Trophoblast cell (in vitro differentiated cells and primary cell): ENCODE measurements at regions not wholly inside any gene's neighbourhood (a gene's known extent, or its start where the extent isn't known, plus 50 kb on each side); places are given as distances from the start of the nearest gene placed in this dataset.

Experiments used
- DNase-seq, 2 donors: peaks; one replicate each; pipeline ENCODE4 v3.0.0-alpha.2; 2016
- H2AFZ ChIP-seq: 2 replicates; pipeline ENCODE4 v1.6.1; 2013; ENCODE audit warnings: low read length, moderate library complexity, mild to moderate bottlenecking; ENCODE audit not compliant: insufficient read depth, poor library complexity
- H2AK5ac ChIP-seq: 2 replicates; pipeline ENCODE4 v1.6.1; 2013; ENCODE audit warnings: mild to moderate bottlenecking, low read length
- H2BK120ac ChIP-seq: 2 replicates; pipeline ENCODE4 v1.6.1; 2013; ENCODE audit warnings: low read length, mild to moderate bottlenecking, moderate library complexity; ENCODE audit not compliant: insufficient read depth, poor library complexity
- H2BK12ac ChIP-seq: 2 replicates; pipeline ENCODE4 v1.6.1; 2013; ENCODE audit warnings: mild to moderate bottlenecking, low read length, moderate library complexity
- H2BK5ac ChIP-seq: 2 replicates; pipeline ENCODE4 v1.6.1; 2013; ENCODE audit warnings: low read length, low read depth, moderate library complexity, mild to moderate bottlenecking; ENCODE audit not compliant: poor library complexity
- H3K14ac ChIP-seq: 2 replicates; pipeline ENCODE4 v1.6.1; 2013; ENCODE audit warnings: mild to moderate bottlenecking, low read length
- H3K18ac ChIP-seq: 2 replicates; pipeline ENCODE4 v1.6.1; 2013; ENCODE audit warnings: mild to moderate bottlenecking, low read length
- H3K23ac ChIP-seq: 2 replicates; pipeline ENCODE4 v1.6.1; 2013; ENCODE audit warnings: low read length
- H3K27ac ChIP-seq: 2 replicates; pipeline ENCODE4 v1.5.1; 2013; ENCODE audit warnings: low read depth, mild to moderate bottlenecking, inconsistent platforms, low read length, moderate library complexity
- H3K27me3 ChIP-seq: 2 replicates; pipeline ENCODE4 v1.6.1; 2013; ENCODE audit warnings: inconsistent platforms, mild to moderate bottlenecking, low read length, moderate library complexity; ENCODE audit not compliant: insufficient read depth
- H3K36me3 ChIP-seq, 2 experiments: 1 replicate in 1 of 2; 2 replicates in 1 of 2; pipeline ENCODE4 v1.6.1; 2013; ENCODE audit warnings: low read length in 2 of 2, mild to moderate bottlenecking in 2 of 2, moderate library complexity in 1 of 2; ENCODE audit not compliant: insufficient read depth in 2 of 2, control insufficient read depth in 1 of 2
- H3K4ac ChIP-seq: 2 replicates; pipeline ENCODE4 v1.6.1; 2013; ENCODE audit warnings: low read depth, mild to moderate bottlenecking, low read length, moderate library complexity
- H3K4me1 ChIP-seq, 2 experiments: 1 replicate in 1 of 2; 2 replicates in 1 of 2; pipeline ENCODE4 v1.6.1; 2013; ENCODE audit warnings: low read length in 2 of 2, mild to moderate bottlenecking in 2 of 2, moderate library complexity in 1 of 2; ENCODE audit not compliant: insufficient read depth in 2 of 2, control insufficient read depth in 1 of 2
- H3K4me2 ChIP-seq: 2 replicates; pipeline ENCODE4 v1.6.1; 2013; ENCODE audit warnings: inconsistent platforms, mild to moderate bottlenecking, low read length, moderate library complexity
- H3K4me3 ChIP-seq: 2 replicates; pipeline ENCODE4 v1.5.1; 2013; ENCODE audit warnings: mild to moderate bottlenecking, low read depth, low read length, inconsistent platforms
- H3K79me1 ChIP-seq: one replicate; pipeline ENCODE4 v1.6.1; 2013; ENCODE audit warnings: low read length
- H3K79me2 ChIP-seq: 2 replicates; pipeline ENCODE4 v1.6.1; 2013; ENCODE audit warnings: low read length, mild to moderate bottlenecking; ENCODE audit not compliant: control insufficient read depth, insufficient read depth, poor library complexity
- H3K9ac ChIP-seq: 2 replicates; pipeline ENCODE4 v1.6.1; 2013; ENCODE audit warnings: mild to moderate bottlenecking, low read length
- H3K9me3 ChIP-seq: 2 replicates; pipeline ENCODE4 v1.6.1; 2013; ENCODE audit warnings: low read depth, mild to moderate bottlenecking, control low read depth, inconsistent platforms, low read length; ENCODE audit not compliant: insufficient read depth
- H4K12ac ChIP-seq: 2 replicates; pipeline ENCODE4 v1.6.1; 2013; ENCODE audit warnings: low read depth, mild to moderate bottlenecking, low read length, moderate library complexity
- H4K8ac ChIP-seq: 2 replicates; pipeline ENCODE4 v1.6.1; 2013; ENCODE audit warnings: low read depth, mild to moderate bottlenecking, low read length, moderate library complexity
- H4K91ac ChIP-seq: one replicate; pipeline ENCODE4 v1.6.1; 2013; ENCODE audit warnings: low read depth, mild to moderate bottlenecking, low read length, moderate library complexity
- WGBS: extraction: QIAGEN DNeasy Blood & Tissue Kit; methylation state at CpG from one replicate; pipeline ENCODE4 v1.1.7; 2013; ENCODE audit warnings: missing lambda C conversion rate; ENCODE audit not compliant: insufficient read length, insufficient coverage; ENCODE audit errors: extremely low coverage; 5-methylcytosine and 5-hydroxymethylcytosine counted together

GRCh38 chr1:204751883-204752687 lies 66.5 kb upstream of the LRRN2 start:
- Histone ChIP-seq H2AFZ (no peak overlapping the region), H2BK120ac (no peak overlapping the region), H3K4me1 (no peaks in the 10 kb centered on the region), H3K4me2 (no peak overlapping the region), H3K79me1 (no peaks in the 10 kb centered on the region), H4K12ac (no peak overlapping the region), H3K9me3 (peaks cover 4% of the 10 kb centered on the region), H2BK5ac (no peak overlapping the region), H3K14ac (no peak overlapping the region), H3K36me3 (no peaks in the 10 kb centered on the region), H3K9ac (no peak overlapping the region), H2BK12ac (no peak overlapping the region), H4K8ac (no peak overlapping the region), H3K4me3 (no peak overlapping the region), H2AK5ac (no peak overlapping the region), H3K79me2 (no peaks in the 10 kb centered on the region), H3K27me3 (no peaks in the 10 kb centered on the region), H3K27ac (no peak overlapping the region), H3K4ac (no peak overlapping the region), H4K91ac (no peak overlapping the region), H3K18ac (no peak overlapping the region), H3K23ac (no peak overlapping the region)
- peak; percentile 51 to 65 for DNase-seq
- no CpG with 5 or more reads among the region's 24 CpGs for WGBS

DNA sequence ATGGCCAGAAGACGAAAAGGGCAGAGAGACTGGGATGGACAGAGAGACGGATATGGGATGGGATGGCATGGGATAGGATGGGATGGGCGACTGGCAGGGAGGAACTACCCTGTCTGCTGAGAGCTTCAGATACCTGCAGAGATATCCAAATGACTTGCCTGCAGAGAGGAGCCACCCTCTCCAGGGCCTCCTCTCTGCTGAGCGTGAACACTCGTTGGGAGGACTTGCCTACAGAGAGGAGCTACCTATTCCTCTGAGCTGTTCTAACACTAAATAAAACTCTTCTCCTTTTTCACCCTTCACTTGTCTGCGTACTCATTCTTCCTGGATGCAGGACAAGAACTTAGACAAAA lies 67.1 kb upstream of the LRRN2 start:
- Histone ChIP-seq H2BK12ac (no peak overlapping the region), H3K4me1 (no peaks in the 10 kb centered on the region), H4K8ac (no peak overlapping the region), H3K27me3 (no peaks in the 10 kb centered on the region), H3K36me3 (no peaks in the 10 kb centered on the region), H3K9ac (no peak overlapping the region), H3K79me2 (no peaks in the 10 kb centered on the region), H2AK5ac (no peak overlapping the region), H3K9me3 (peaks cover 4% of the 10 kb centered on the region), H3K18ac (no peak overlapping the region), H4K91ac (no peak overlapping the region), H2BK5ac (no peak overlapping the region), H3K27ac (no peak overlapping the region), H2AFZ (no peak overlapping the region), H3K14ac (no peak overlapping the region), H3K23ac (no peak overlapping the region), H2BK120ac (no peak overlapping the region), H3K4ac (no peak overlapping the region), H3K4me2 (no peak overlapping the region), H4K12ac (no peak overlapping the region), H3K4me3 (no peak overlapping the region), H3K79me1 (no peaks in the 10 kb centered on the region)
- no CpG with 5 or more reads among the region's 6 CpGs for WGBS
- DNase-seq = no peak

DNA sequence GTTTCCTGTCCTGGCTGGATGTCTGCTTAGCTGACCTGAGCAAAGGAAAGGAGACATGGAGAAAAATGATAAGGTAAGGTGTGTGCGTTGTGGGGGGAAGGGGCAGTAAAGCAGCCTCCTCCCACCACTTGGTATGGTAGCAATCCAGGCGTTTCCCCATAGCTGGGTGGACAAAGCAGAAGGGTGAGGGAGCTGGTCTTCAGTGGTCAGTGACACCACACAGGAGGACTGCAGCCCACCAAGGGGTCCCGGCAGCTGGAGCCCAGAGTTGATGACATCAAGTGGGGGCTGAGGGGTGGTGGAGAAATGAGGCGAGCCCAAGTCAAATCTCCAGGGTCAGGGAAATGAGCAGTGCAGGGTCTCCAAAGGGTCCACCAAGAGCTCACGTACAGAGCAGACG lies 69.3 kb upstream of the LRRN2 start:
- no CpG with 5 or more reads among the region's 6 CpGs for WGBS
- no peak overlapping the region for H3K27ac ChIP-seq

DNA sequence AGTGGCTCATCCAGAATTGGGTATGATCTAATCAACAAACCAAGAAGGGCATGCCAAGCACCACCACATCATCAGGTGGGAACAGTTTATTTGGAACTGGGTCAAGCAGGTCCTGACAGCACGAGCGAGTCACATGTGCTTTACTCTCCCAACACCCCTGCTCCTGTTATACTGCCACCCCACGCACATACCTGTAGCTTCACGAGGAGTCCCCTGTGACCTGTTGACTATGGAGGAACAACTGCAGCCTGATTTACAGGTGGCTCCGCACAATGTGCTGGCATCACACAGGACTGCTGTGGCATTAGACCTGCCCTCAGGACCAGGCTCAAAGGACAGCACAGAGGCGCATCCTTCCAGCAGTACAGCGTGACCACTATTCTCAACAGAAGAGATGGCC lies 70.8 kb upstream of the LRRN2 start:
- no peak for DNase-seq
- H2AK5ac ChIP-seq = no peak overlapping the region
- no peak overlapping the region for H2AFZ ChIP-seq
- H4K8ac ChIP-seq = no peak overlapping the region
- H3K79me2 ChIP-seq = no peaks in the 10 kb centered on the region
- no peak overlapping the region for H3K14ac ChIP-seq
- no peak overlapping the region for H3K27ac ChIP-seq
- no peak overlapping the region for H3K9ac ChIP-seq
- no peaks in the 10 kb centered on the region for H3K79me1 ChIP-seq
- no peaks in the 10 kb centered on the region for H3K4me1 ChIP-seq
- no peak overlapping the region for H3K23ac ChIP-seq
- H3K27me3 ChIP-seq = no peaks in the 10 kb centered on the region
- H3K4me3 ChIP-seq = no peak overlapping the region
- H3K4ac ChIP-seq = no peak overlapping the region
- no CpG with 5 or more reads among the region's 7 CpGs for WGBS
- H3K18ac ChIP-seq = no peak overlapping the region
- H2BK120ac ChIP-seq = no peak overlapping the region
- H4K91ac ChIP-seq = no peak overlapping the region
- H4K12ac ChIP-seq = no peak overlapping the region
- H3K36me3 ChIP-seq = no peaks in the 10 kb centered on the region
- H3K4me2 ChIP-seq = no peak overlapping the region
- no peak overlapping the region for H2BK12ac ChIP-seq
- H3K9me3 ChIP-seq = peaks cover 1% of the 10 kb centered on the region
- H2BK5ac ChIP-seq = no peak overlapping the region

More for the DNA sequence above, 69.3 kb upstream of the LRRN2 start:
- H3K14ac ChIP-seq = no peak overlapping the region
- H3K36me3 ChIP-seq = no peaks in the 10 kb centered on the region
- no peak overlapping the region for H4K8ac ChIP-seq
- H3K79me2 ChIP-seq = no peaks in the 10 kb centered on the region
- H3K9ac ChIP-seq = no peak overlapping the region
- no peak overlapping the region for H2BK120ac ChIP-seq
- no peak overlapping the region for H3K4ac ChIP-seq
- no peaks in the 10 kb centered on the region for H3K27me3 ChIP-seq
- H3K18ac ChIP-seq = no peak overlapping the region
- DNase-seq = no peak
- H2BK12ac ChIP-seq = no peak overlapping the region
- peaks cover 1% of the 10 kb centered on the region for H3K9me3 ChIP-seq
- H2BK5ac ChIP-seq = no peak overlapping the region
- H2AK5ac ChIP-seq = no peak overlapping the region
- no peak overlapping the region for H4K91ac ChIP-seq
- no peak overlapping the region for H2AFZ ChIP-seq
- H3K4me2 ChIP-seq = no peak overlapping the region
- H3K23ac ChIP-seq = no peak overlapping the region
- H3K79me1 ChIP-seq = no peaks in the 10 kb centered on the region
- no peaks in the 10 kb centered on the region for H3K4me1 ChIP-seq
- no peak overlapping the region for H4K12ac ChIP-seq
- no peak overlapping the region for H3K4me3 ChIP-seq
